ENCODE measurements at regions not wholly inside any gene's neighbourhood (a gene's known extent, or its start where the extent isn't known, plus 50 kb on each side); places are given as distances from the start of the nearest gene placed in this dataset.

DNA sequence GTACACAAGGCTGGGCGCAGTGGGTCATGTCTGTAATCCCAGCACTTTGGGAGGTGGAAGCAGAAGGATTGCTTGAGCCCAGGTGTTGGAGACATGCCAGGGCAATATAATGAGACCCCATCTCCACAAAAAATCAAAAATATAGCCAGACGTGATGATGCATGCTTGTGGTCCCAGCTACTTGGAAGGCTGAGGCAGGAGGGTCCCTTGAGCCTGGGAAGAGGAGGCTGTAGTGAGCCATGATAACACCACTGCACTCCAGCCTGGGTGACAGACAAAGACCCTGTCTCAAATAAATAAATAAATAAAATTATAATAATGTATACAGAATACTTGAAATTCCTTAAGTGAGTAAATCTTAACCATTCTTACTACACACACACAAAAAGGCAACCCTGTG is 127.7 kb downstream of the SPRY2 start:
- TF ChIP-seq, protein P1, sequence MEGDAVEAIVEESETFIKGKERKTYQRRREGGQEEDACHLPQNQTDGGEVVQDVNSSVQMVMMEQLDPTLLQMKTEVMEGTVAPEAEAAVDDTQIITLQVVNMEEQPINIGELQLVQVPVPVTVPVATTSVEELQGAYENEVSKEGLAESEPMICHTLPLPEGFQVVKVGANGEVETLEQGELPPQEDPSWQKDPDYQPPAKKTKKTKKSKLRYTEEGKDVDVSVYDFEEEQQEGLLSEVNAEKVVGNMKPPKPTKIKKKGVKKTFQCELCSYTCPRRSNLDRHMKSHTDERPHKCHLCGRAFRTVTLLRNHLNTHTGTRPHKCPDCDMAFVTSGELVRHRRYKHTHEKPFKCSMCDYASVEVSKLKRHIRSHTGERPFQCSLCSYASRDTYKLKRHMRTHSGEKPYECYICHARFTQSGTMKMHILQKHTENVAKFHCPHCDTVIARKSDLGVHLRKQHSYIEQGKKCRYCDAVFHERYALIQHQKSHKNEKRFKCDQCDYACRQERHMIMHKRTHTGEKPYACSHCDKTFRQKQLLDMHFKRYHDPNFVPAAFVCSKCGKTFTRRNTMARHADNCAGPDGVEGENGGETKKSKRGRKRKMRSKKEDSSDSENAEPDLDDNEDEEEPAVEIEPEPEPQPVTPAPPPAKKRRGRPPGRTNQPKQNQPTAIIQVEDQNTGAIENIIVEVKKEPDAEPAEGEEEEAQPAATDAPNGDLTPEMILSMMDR (conservative IDR thresholded peaks at IDR 0.05; ENCODE audit: low read depth in 2 of 2): no peak
- TF ChIP-seq POLR2AphosphoS5 (IDR thresholded peaks at IDR 0.05; ENCODE audit: low read depth): no peak

Measured in GM23338 (cell line).